B cell (primary cell): ENCODE measurements at regions not wholly inside any gene's neighbourhood (a gene's known extent, or its start where the extent isn't known, plus 50 kb on each side); places are given as distances from the start of the nearest gene placed in this dataset.

Experiments used
- EZH2 ChIP-seq: IDR thresholded peaks from 2 replicates; pipeline ENCODE4 v1.6.1; 2012; ENCODE audit warnings: borderline replicate concordance, low read depth, mild to moderate bottlenecking, moderate library complexity, low read length; ENCODE audit not compliant: insufficient read depth, poor library complexity, severe bottlenecking
- TF ChIP-seq, protein P1 (sequence below): fragments of 200-600 bp; IDR thresholded peaks from one replicate; pipeline ENCODE4 v1.8.0; 2022; ENCODE audit warnings: antibody characterized with exemption, mild to moderate bottlenecking

DNA sequence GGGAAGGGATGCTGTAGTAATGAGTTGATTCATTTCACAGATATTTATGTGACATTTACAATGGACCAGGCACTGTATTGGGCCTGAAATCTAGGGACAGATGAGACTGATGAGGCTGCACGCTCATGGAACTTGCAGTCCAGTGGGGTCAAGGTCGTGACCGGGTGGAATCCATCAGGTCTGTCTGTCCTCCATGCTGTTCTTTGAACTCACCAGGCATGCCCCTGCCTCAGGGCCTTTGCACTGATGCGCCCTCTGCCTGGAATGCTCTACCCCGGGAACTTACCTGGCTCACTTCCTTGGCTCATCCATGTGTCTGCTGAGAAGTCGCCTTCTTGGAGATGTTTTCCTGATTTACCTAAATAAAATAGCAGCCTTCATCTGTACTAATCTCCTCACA is 200.1 kb downstream of the VRK1 start:
- TF ChIP-seq, protein P1, sequence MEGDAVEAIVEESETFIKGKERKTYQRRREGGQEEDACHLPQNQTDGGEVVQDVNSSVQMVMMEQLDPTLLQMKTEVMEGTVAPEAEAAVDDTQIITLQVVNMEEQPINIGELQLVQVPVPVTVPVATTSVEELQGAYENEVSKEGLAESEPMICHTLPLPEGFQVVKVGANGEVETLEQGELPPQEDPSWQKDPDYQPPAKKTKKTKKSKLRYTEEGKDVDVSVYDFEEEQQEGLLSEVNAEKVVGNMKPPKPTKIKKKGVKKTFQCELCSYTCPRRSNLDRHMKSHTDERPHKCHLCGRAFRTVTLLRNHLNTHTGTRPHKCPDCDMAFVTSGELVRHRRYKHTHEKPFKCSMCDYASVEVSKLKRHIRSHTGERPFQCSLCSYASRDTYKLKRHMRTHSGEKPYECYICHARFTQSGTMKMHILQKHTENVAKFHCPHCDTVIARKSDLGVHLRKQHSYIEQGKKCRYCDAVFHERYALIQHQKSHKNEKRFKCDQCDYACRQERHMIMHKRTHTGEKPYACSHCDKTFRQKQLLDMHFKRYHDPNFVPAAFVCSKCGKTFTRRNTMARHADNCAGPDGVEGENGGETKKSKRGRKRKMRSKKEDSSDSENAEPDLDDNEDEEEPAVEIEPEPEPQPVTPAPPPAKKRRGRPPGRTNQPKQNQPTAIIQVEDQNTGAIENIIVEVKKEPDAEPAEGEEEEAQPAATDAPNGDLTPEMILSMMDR, result no peak
- no peak for TF ChIP-seq EZH2
